GM18508 (cell line): ENCODE measurements at regions not wholly inside any gene's neighbourhood (a gene's known extent, or its start where the extent isn't known, plus 50 kb on each side); places are given as distances from the start of the nearest gene placed in this dataset.
A peak's percentile ranks its signal among the peaks of the same experiment; 100 is the strongest.

Source experiments
- ATAC-seq: cut with Tn5 transposase; IDR thresholded peaks from one replicate; pipeline ENCODE4 v1.9.1; 2021; ENCODE audit warnings: moderate number of reproducible peaks; ENCODE audit not compliant: insufficient read depth, unreplicated experiment

- no peak for ATAC-seq
Observed at GRCh38 chr7:131109011-131109758, 218.5 kb upstream of the MKLN1 start.

- ATAC-seq = no peak
Observed at GRCh38 chr7:131109759-131110296, 217.8 kb upstream of the MKLN1 start.

- ATAC-seq = no peak
Observed at GRCh38 chr7:131110297-131111080, 217.2 kb upstream of the MKLN1 start.

GRCh38 chr7:131111081-131111576 is 216.5 kb upstream of the MKLN1 start:
- no peak for ATAC-seq

- no peak for ATAC-seq
Observed at GRCh38 chr7:131111792-131112191, 215.9 kb upstream of the MKLN1 start.

GRCh38 chr7:131112431-131112830 is 215.2 kb upstream of the MKLN1 start:
- ATAC-seq = no peak

- ATAC-seq = no peak
Observed at GRCh38 chr7:131115340-131115739, 212.3 kb upstream of the MKLN1 start.

- no peak for ATAC-seq
Observed at GRCh38 chr7:131117439-131117838, 210.2 kb upstream of the MKLN1 start.

GRCh38 chr7:131119381-131119780 is 208.3 kb upstream of the MKLN1 start:
- no peak for ATAC-seq

GRCh38 chr7:131122394-131122793 is 205.3 kb upstream of the MKLN1 start:
- no peak for ATAC-seq

GRCh38 chr7:131124001-131124629 is 203.6 kb upstream of the MKLN1 start:
- ATAC-seq = peak; percentile 84

- no peak for ATAC-seq
Observed at GRCh38 chr7:131124867-131125266, 202.8 kb upstream of the MKLN1 start.

GRCh38 chr7:131130324-131130723 is 197.4 kb upstream of the MKLN1 start:
- ATAC-seq = no peak

- ATAC-seq = no peak
Observed at GRCh38 chr7:131131012-131131745, 196.5 kb upstream of the MKLN1 start.

- no peak for ATAC-seq
Observed at GRCh38 chr7:131131746-131132431, 195.8 kb upstream of the MKLN1 start.

- ATAC-seq = no peak
Observed at GRCh38 chr7:131139462-131139861, 188.2 kb upstream of the MKLN1 start.

- ATAC-seq = no peak
Observed at GRCh38 chr7:131141443-131141967, 186.2 kb upstream of the MKLN1 start.

- no peak for ATAC-seq
Observed at GRCh38 chr7:131143869-131144268, 183.8 kb upstream of the MKLN1 start.

- ATAC-seq = no peak
Observed at GRCh38 chr7:131145026-131145425, 182.7 kb upstream of the MKLN1 start.
